Neural progenitor cell (in vitro differentiated cells): ENCODE measurements at regions not wholly inside any gene's neighbourhood (a gene's known extent, or its start where the extent isn't known, plus 50 kb on each side); places are given as distances from the start of the nearest gene placed in this dataset.

Source experiments
- EZH2phosphoT487 ChIP-seq: fragments of 200-600 bp; sonication (generic); IDR thresholded peaks from 2 replicates; pipeline ENCODE4 v1.6.1; 2017; ENCODE audit warnings: antibody characterized with exemption
- TF ChIP-seq, protein P1 (sequence below): fragments of 200-600 bp; sonication (generic); IDR thresholded peaks from 2 replicates; pipeline ENCODE4 v1.5.1; 2017; ENCODE audit warnings: antibody characterized with exemption, mild to moderate bottlenecking

DNA sequence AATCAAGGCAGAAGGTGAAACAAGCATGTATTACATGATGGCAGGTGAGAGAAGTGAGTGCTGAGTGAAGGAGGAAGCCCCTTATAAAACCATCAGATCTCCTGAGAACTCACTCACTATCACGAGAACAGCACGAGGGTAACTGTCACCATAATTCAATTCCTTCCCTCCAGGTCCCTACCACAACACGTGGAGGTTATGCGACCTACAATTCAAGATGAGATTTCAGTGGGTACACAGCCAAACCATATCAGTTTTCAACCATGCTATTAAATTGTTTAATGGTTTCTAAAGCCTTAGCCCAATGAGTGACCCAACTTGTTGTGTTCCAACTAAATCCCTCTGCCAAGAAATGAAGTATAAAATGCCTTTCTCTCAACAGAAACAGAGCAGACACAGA lies 519.8 kb downstream of the GBA3 start:
- TF ChIP-seq, protein P1, sequence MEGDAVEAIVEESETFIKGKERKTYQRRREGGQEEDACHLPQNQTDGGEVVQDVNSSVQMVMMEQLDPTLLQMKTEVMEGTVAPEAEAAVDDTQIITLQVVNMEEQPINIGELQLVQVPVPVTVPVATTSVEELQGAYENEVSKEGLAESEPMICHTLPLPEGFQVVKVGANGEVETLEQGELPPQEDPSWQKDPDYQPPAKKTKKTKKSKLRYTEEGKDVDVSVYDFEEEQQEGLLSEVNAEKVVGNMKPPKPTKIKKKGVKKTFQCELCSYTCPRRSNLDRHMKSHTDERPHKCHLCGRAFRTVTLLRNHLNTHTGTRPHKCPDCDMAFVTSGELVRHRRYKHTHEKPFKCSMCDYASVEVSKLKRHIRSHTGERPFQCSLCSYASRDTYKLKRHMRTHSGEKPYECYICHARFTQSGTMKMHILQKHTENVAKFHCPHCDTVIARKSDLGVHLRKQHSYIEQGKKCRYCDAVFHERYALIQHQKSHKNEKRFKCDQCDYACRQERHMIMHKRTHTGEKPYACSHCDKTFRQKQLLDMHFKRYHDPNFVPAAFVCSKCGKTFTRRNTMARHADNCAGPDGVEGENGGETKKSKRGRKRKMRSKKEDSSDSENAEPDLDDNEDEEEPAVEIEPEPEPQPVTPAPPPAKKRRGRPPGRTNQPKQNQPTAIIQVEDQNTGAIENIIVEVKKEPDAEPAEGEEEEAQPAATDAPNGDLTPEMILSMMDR, result no peak
- TF ChIP-seq EZH2phosphoT487, result no peak
